Keratinocyte (primary cell): ENCODE measurements at regions not wholly inside any gene's neighbourhood (a gene's known extent, or its start where the extent isn't known, plus 50 kb on each side); places are given as distances from the start of the nearest gene placed in this dataset.

Experiments used
- DNase-seq: peaks from one replicate; pipeline ENCODE4 v3.0.0-alpha.2; 2011; ENCODE audit warnings: low read depth, missing footprints, low spot score
- FAIRE-seq: peaks from 2 replicates; lab custom pipeline; 2011; peaks lifted over from hg19 to GRCh38; lab: Jason Lieb, UNC
- H2AFZ ChIP-seq: 2 replicates; pipeline ENCODE4 v1.6.0; 2012; ENCODE audit warnings: low read length, control low read depth, inconsistent platforms; ENCODE audit not compliant: control insufficient read depth
- H3K27ac ChIP-seq: 2 replicates; pipeline ENCODE4 v1.5.1; 2011; ENCODE audit warnings: low read length; ENCODE audit not compliant: control insufficient read depth, insufficient read depth
- H3K27me3 ChIP-seq: 3 replicates; pipeline ENCODE4 v1.6.0; 2011; ENCODE audit warnings: low read length; ENCODE audit not compliant: control insufficient read depth, insufficient read depth; ENCODE audit errors: extremely low read depth
- H3K36me3 ChIP-seq, 2 experiments: 2 replicates in 1 of 2; 3 replicates in 1 of 2; pipeline ENCODE4 v1.5.1; 2011; ENCODE audit warnings: low read length in 2 of 2, mild to moderate bottlenecking in 1 of 2; ENCODE audit not compliant: control insufficient read depth in 2 of 2, insufficient read depth in 2 of 2; ENCODE audit errors: extremely low read depth in 1 of 2
- H3K4me1 ChIP-seq: 3 replicates; pipeline ENCODE4 v1.5.1; 2011; ENCODE audit warnings: low read length; ENCODE audit not compliant: control insufficient read depth, insufficient read depth; ENCODE audit errors: extremely low read depth
- H3K4me2 ChIP-seq: 3 replicates; pipeline ENCODE4 v1.6.0; 2011; ENCODE audit warnings: low read depth, low read length; ENCODE audit not compliant: control insufficient read depth, insufficient read depth; ENCODE audit errors: extremely low read depth
- H3K4me3 ChIP-seq, 3 experiments: fragments of 200-600 bp in 1 of 3; sonication (generic) in 1 of 3; 2 replicates in 2 of 3; 3 replicates in 1 of 3; pipeline ENCODE4 v1.5.1; 2011 to 2016; ENCODE audit warnings: low read length in 3 of 3, mild to moderate bottlenecking in 3 of 3, control low read depth in 2 of 3, inconsistent platforms in 1 of 3, low read depth in 1 of 3, mixed read lengths in 1 of 3, mixed run types in 1 of 3, moderate library complexity in 1 of 3; ENCODE audit not compliant: control insufficient read depth in 2 of 3, insufficient read depth in 2 of 3; ENCODE audit errors: extremely low read depth in 1 of 3
- H3K79me2 ChIP-seq: 2 replicates; pipeline ENCODE4 v1.6.0; 2012; ENCODE audit warnings: low read length; ENCODE audit not compliant: control insufficient read depth, insufficient read depth
- H3K9ac ChIP-seq: 3 replicates; pipeline ENCODE4 v1.6.0; 2011; ENCODE audit warnings: low read length; ENCODE audit not compliant: control insufficient read depth, insufficient read depth; ENCODE audit errors: extremely low read depth
- H3K9me1 ChIP-seq: 3 replicates; pipeline ENCODE4 v1.6.0; 2011; ENCODE audit warnings: low read length; ENCODE audit not compliant: control insufficient read depth, insufficient read depth; ENCODE audit errors: extremely low read depth
- H3K9me3 ChIP-seq: 2 replicates; pipeline ENCODE4 v1.5.1; 2012; ENCODE audit warnings: low read depth, low read length; ENCODE audit not compliant: control insufficient read depth
- H4K20me1 ChIP-seq: 3 replicates; pipeline ENCODE4 v1.6.0; 2011; ENCODE audit warnings: low read length; ENCODE audit not compliant: control insufficient read depth, insufficient read depth; ENCODE audit errors: extremely low read depth
- CTCF ChIP-seq, 3 experiments: IDR thresholded peaks in 1 of 3; conservative IDR thresholded peaks in 1 of 3; optimal IDR thresholded peaks in 1 of 3; 2 replicates in 2 of 3; 3 replicates in 1 of 3; pipeline versions ENCODE3 to v1.5.1; 2011; ENCODE audit warnings: low read length in 3 of 3, mild to moderate bottlenecking in 3 of 3, moderate library complexity in 2 of 3, control low read depth in 1 of 3, inconsistent platforms in 1 of 3; ENCODE audit not compliant: insufficient read depth in 2 of 3; ENCODE audit errors: extremely low read depth in 1 of 3
- EZH2 ChIP-seq: IDR thresholded peaks from one replicate; pipeline ENCODE4 v1.6.1; 2012; ENCODE audit warnings: inconsistent platforms, mild to moderate bottlenecking, low read length, moderate library complexity
- dilution Hi-C: fragments of 300-500 bp; cut with MboI; formaldehyde crosslinking; loops from one replicate; pipeline ENCODE4 v1.7.0; 2020; ENCODE audit warnings: low sequenced_read_pairs; ENCODE audit not compliant: extremely low pct_ligation_motif_present

GRCh38 chr10:117746541-117747448 lies 204.2 kb downstream of the EMX2 start:
- Histone ChIP-seq H2AFZ (no peak overlapping the region), H3K27me3 (no peaks in the 10 kb centered on the region), H4K20me1 (no peaks in the 10 kb centered on the region), H3K4me1 (no peaks in the 10 kb centered on the region), H3K27ac (no peak overlapping the region), H3K36me3 (no peaks in the 10 kb centered on the region), H3K9ac (no peak overlapping the region), H3K79me2 (no peaks in the 10 kb centered on the region), H3K9me3 (no peaks in the 10 kb centered on the region), H3K4me3 (no peak overlapping the region), H3K4me2 (no peak overlapping the region), H3K9me1 (no peaks in the 10 kb centered on the region)
- FAIRE-seq (no peak), DNase-seq (no peak)
- dilution Hi-C loops, result no loop called here
- TF ChIP-seq EZH2 (no peak), CTCF (optimal IDR thresholded peaks at IDR 0.05 in 1 of 3, IDR thresholded peaks at IDR 0.05 in 1 of 3, conservative IDR thresholded peaks at IDR 0.05 in 1 of 3; ENCODE audit: extremely low read depth in 1 of 3, insufficient read depth in 2 of 3, low read length in 3 of 3) (no peak)

GRCh38 chr10:117747636-117748035 lies 205.1 kb downstream of the EMX2 start:
- H3K27me3 ChIP-seq, result no peaks in the 10 kb centered on the region
- H3K36me3 ChIP-seq, result no peaks in the 10 kb centered on the region
- H3K79me2 ChIP-seq, result no peaks in the 10 kb centered on the region
- no peak overlapping the region for H3K9ac ChIP-seq
- DNase-seq (no peak), FAIRE-seq (no peak)
- TF ChIP-seq CTCF (optimal IDR thresholded peaks at IDR 0.05 in 1 of 3, IDR thresholded peaks at IDR 0.05 in 1 of 3, conservative IDR thresholded peaks at IDR 0.05 in 1 of 3; ENCODE audit: extremely low read depth in 1 of 3, insufficient read depth in 2 of 3, low read length in 3 of 3) (no peak), EZH2 (no peak)
- H3K4me3 ChIP-seq, result no peak overlapping the region
- H3K9me1 ChIP-seq, result no peaks in the 10 kb centered on the region
- dilution Hi-C loops, result no loop called here
- H3K27ac ChIP-seq, result no peak overlapping the region
- H3K9me3 ChIP-seq, result no peaks in the 10 kb centered on the region
- no peak overlapping the region for H2AFZ ChIP-seq
- no peaks in the 10 kb centered on the region for H3K4me1 ChIP-seq
- H3K4me2 ChIP-seq, result no peak overlapping the region
- H4K20me1 ChIP-seq, result no peaks in the 10 kb centered on the region
